ENCODE measurements at regions not wholly inside any gene's neighbourhood (a gene's known extent, or its start where the extent isn't known, plus 50 kb on each side); places are given as distances from the start of the nearest gene placed in this dataset.

DNA sequence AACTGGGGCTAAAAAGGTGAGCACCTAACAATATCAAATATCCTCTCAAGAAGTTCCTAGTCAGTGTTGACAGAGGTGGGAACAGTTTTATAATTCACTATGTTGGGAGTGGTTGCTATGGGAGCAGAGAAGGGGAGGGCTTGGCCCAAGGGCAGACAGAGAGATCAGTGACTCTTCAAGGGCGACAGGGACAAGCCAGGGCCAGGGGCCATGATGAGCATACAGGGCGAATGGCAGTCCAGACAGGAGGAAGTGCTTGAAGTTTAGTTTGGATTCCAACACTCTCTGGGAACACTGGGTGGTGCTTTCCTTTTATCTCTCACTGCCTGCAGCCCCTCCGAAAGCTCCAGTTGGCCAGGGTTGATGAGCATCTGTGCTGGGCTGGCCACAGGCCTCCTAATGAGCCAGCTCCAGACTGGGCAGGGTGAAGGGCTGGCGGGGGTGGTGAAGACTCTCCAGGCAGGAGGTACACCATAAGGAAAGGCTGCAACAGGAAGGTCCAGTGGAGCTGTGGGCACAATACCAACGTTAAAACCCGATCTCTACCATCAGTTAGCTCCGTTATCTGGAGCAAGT is 111.3 kb downstream of the TMEM174 start:
- no peak for TF ChIP-seq CHD2 (IDR thresholded peaks at IDR 0.05; ENCODE audit: low read length, partially characterized antibody)
- no peak for TF ChIP-seq GABPA (IDR thresholded peaks at IDR 0.05; ENCODE audit: low read depth)
- no peak for TF ChIP-seq SMC3 (IDR thresholded peaks at IDR 0.05; ENCODE audit: low read depth, low read length)
- TF ChIP-seq, protein P1, sequence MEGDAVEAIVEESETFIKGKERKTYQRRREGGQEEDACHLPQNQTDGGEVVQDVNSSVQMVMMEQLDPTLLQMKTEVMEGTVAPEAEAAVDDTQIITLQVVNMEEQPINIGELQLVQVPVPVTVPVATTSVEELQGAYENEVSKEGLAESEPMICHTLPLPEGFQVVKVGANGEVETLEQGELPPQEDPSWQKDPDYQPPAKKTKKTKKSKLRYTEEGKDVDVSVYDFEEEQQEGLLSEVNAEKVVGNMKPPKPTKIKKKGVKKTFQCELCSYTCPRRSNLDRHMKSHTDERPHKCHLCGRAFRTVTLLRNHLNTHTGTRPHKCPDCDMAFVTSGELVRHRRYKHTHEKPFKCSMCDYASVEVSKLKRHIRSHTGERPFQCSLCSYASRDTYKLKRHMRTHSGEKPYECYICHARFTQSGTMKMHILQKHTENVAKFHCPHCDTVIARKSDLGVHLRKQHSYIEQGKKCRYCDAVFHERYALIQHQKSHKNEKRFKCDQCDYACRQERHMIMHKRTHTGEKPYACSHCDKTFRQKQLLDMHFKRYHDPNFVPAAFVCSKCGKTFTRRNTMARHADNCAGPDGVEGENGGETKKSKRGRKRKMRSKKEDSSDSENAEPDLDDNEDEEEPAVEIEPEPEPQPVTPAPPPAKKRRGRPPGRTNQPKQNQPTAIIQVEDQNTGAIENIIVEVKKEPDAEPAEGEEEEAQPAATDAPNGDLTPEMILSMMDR (IDR thresholded peaks at IDR 0.05) = no peak
- TF ChIP-seq NFIC (IDR thresholded peaks at IDR 0.05; ENCODE audit: borderline replicate concordance) = no peak
- TF ChIP-seq, protein P2, sequence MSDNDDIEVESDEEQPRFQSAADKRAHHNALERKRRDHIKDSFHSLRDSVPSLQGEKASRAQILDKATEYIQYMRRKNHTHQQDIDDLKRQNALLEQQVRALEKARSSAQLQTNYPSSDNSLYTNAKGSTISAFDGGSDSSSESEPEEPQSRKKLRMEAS (IDR thresholded peaks at IDR 0.05; ENCODE audit: low read depth) = no peak
- no peak for TF ChIP-seq POLR2AphosphoS5 (IDR thresholded peaks at IDR 0.05; ENCODE audit: low read depth, low read length)
- TF ChIP-seq, protein P3, sequence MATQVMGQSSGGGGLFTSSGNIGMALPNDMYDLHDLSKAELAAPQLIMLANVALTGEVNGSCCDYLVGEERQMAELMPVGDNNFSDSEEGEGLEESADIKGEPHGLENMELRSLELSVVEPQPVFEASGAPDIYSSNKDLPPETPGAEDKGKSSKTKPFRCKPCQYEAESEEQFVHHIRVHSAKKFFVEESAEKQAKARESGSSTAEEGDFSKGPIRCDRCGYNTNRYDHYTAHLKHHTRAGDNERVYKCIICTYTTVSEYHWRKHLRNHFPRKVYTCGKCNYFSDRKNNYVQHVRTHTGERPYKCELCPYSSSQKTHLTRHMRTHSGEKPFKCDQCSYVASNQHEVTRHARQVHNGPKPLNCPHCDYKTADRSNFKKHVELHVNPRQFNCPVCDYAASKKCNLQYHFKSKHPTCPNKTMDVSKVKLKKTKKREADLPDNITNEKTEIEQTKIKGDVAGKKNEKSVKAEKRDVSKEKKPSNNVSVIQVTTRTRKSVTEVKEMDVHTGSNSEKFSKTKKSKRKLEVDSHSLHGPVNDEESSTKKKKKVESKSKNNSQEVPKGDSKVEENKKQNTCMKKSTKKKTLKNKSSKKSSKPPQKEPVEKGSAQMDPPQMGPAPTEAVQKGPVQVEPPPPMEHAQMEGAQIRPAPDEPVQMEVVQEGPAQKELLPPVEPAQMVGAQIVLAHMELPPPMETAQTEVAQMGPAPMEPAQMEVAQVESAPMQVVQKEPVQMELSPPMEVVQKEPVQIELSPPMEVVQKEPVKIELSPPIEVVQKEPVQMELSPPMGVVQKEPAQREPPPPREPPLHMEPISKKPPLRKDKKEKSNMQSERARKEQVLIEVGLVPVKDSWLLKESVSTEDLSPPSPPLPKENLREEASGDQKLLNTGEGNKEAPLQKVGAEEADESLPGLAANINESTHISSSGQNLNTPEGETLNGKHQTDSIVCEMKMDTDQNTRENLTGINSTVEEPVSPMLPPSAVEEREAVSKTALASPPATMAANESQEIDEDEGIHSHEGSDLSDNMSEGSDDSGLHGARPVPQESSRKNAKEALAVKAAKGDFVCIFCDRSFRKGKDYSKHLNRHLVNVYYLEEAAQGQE (IDR thresholded peaks at IDR 0.05; ENCODE audit: low read depth, low read length) = no peak
- no peak for TF ChIP-seq NRF1 (IDR thresholded peaks at IDR 0.05; ENCODE audit: low read depth, low read length)
- no peak for TF ChIP-seq EZH2phosphoT487 (IDR thresholded peaks at IDR 0.05; ENCODE audit: borderline replicate concordance, low read depth)
- TF ChIP-seq RAD21 (IDR thresholded peaks at IDR 0.05; ENCODE audit: low read length) = no peak
- TF ChIP-seq MXI1 (IDR thresholded peaks at IDR 0.05; ENCODE audit: low read depth, low read length) = no peak
